ENCODE measurements at regions not wholly inside any gene's neighbourhood (a gene's known extent, or its start where the extent isn't known, plus 50 kb on each side); places are given as distances from the start of the nearest gene placed in this dataset.

DNA sequence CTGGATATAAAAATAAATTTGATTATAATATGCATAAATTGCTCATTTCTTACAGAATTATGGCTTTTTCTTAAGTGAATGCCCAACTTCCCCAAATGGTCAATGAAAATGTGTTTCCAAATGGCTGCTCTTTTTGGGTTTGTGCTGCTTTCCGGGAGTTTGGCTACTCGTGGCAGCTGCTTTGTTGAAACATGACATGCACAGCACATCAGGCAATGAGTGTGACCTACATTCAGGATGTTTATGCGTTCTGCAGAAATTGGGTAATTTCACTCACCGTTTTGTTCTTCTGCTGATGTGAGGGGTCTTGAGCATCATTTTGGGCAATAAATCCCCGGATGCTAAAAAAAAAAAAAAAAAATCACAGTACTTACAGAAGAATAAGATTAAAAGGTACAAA is 825.0 kb upstream of the KLHL29 start:
- H3K27me3 ChIP-seq: no peaks in the 10 kb centered on the region
- Mint-ChIP-seq H3K4me1 (peaks cover 12% of the 10 kb centered on the region), H3K27ac (no peak overlapping the region), H3K36me3 (no peaks in the 10 kb centered on the region), H3K4me3 (no peak overlapping the region), H3K27me3 (ENCODE audit: insufficient read depth, low read depth) (no peaks in the 10 kb centered on the region), H3K9me3 (no peaks in the 10 kb centered on the region)
- H3K4me2 ChIP-seq: no peak overlapping the region
- H3K36me3 ChIP-seq: peaks cover 3% of the 10 kb centered on the region
- H2AFZ ChIP-seq (replicated peaks): no peak overlapping the region
- H3K4me3 ChIP-seq: no peak overlapping the region
- H3K79me2 ChIP-seq (ENCODE audit: low read depth): no peaks in the 10 kb centered on the region
- DNase-seq (ENCODE audit: low spot score): no peak
- peaks cover 64% of the 10 kb centered on the region for H3K4me1 ChIP-seq
- TF ChIP-seq EZH2 (IDR thresholded peaks at IDR 0.05) (no peak), EZH2phosphoT487 (IDR thresholded peaks at IDR 0.05) (no peak)
- TF ChIP-seq, protein P1, sequence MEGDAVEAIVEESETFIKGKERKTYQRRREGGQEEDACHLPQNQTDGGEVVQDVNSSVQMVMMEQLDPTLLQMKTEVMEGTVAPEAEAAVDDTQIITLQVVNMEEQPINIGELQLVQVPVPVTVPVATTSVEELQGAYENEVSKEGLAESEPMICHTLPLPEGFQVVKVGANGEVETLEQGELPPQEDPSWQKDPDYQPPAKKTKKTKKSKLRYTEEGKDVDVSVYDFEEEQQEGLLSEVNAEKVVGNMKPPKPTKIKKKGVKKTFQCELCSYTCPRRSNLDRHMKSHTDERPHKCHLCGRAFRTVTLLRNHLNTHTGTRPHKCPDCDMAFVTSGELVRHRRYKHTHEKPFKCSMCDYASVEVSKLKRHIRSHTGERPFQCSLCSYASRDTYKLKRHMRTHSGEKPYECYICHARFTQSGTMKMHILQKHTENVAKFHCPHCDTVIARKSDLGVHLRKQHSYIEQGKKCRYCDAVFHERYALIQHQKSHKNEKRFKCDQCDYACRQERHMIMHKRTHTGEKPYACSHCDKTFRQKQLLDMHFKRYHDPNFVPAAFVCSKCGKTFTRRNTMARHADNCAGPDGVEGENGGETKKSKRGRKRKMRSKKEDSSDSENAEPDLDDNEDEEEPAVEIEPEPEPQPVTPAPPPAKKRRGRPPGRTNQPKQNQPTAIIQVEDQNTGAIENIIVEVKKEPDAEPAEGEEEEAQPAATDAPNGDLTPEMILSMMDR (IDR thresholded peaks at IDR 0.05): no peak
- H3F3A ChIP-seq (ENCODE audit: low read depth): peaks cover 19% of the 10 kb centered on the region
- H3K27ac ChIP-seq: no peak overlapping the region
- no peaks in the 10 kb centered on the region for H4K20me1 ChIP-seq (ENCODE audit: low read depth)
- no peak overlapping the region for H3K9ac ChIP-seq
- H3K9me3 ChIP-seq (ENCODE audit: low read depth): no peaks in the 10 kb centered on the region

- H3K27ac ChIP-seq: no peak overlapping the region
- Mint-ChIP-seq H3K4me3 (no peak overlapping the region), H3K4me1 (no peaks in the 10 kb centered on the region), H3K27me3 (ENCODE audit: insufficient read depth, low read depth) (no peaks in the 10 kb centered on the region), H3K9me3 (peaks cover 35% of the 10 kb centered on the region), H3K36me3 (peaks cover 14% of the 10 kb centered on the region), H3K27ac (no peak overlapping the region)
- H3K4me3 ChIP-seq: no peak overlapping the region
- H3K9me3 ChIP-seq (ENCODE audit: low read depth): peaks cover 17% of the 10 kb centered on the region
- TF ChIP-seq, protein P1 (IDR thresholded peaks at IDR 0.05): no peak
- TF ChIP-seq EZH2 (IDR thresholded peaks at IDR 0.05) (no peak), EZH2phosphoT487 (IDR thresholded peaks at IDR 0.05) (no peak)
- H3K4me1 ChIP-seq: no peaks in the 10 kb centered on the region
- H3K79me2 ChIP-seq (ENCODE audit: low read depth): no peaks in the 10 kb centered on the region
- H3K36me3 ChIP-seq: no peaks in the 10 kb centered on the region
- H3K4me2 ChIP-seq: no peak overlapping the region
- no peak for DNase-seq (ENCODE audit: low spot score)
- no peak overlapping the region for H3K9ac ChIP-seq
- H3K27me3 ChIP-seq: no peaks in the 10 kb centered on the region
- no peaks in the 10 kb centered on the region for H4K20me1 ChIP-seq (ENCODE audit: low read depth)
- H3F3A ChIP-seq (ENCODE audit: low read depth): no peaks in the 10 kb centered on the region
- no peak overlapping the region for H2AFZ ChIP-seq (replicated peaks)
Observed at GRCh38 chr2:22579341-22579740, 805.6 kb upstream of the KLHL29 start.

DNA sequence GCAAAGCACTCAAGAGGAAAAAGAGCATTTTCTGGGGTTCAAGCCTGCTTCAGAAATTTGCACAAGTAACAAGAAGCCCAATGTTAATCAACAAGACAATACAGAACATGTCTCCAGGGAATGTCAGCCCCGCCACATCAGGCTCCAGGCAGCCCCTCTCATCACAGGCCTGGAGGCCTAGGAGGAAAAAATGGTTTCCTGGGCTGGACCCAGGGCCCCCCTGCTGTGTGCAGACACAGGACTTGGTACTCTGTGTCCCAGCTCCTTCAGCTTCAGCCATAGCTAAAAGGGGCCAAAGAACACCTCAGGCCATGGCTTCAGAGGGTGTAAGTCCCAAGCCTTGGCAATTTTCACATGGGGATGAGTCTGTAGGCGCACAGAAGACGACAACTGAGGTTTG is 802.9 kb upstream of the KLHL29 start:
- Histone ChIP-seq H3K27ac (no peak overlapping the region), H3F3A (ENCODE audit: low read depth) (no peaks in the 10 kb centered on the region), H3K9ac (no peak overlapping the region), H3K9me3 (ENCODE audit: low read depth) (peaks cover 17% of the 10 kb centered on the region), H3K4me3 (no peak overlapping the region), H3K79me2 (ENCODE audit: low read depth) (no peaks in the 10 kb centered on the region), H3K27me3 (no peaks in the 10 kb centered on the region), H3K4me1 (no peaks in the 10 kb centered on the region), H2AFZ (replicated peaks) (no peak overlapping the region), H3K4me2 (no peak overlapping the region), H3K36me3 (no peaks in the 10 kb centered on the region), H4K20me1 (ENCODE audit: low read depth) (no peaks in the 10 kb centered on the region)
- no peak overlapping the region for H3K27ac Mint-ChIP-seq
- H3K27me3 Mint-ChIP-seq (ENCODE audit: insufficient read depth, low read depth): no peaks in the 10 kb centered on the region
- peaks cover 14% of the 10 kb centered on the region for H3K36me3 Mint-ChIP-seq
- no peaks in the 10 kb centered on the region for H3K4me1 Mint-ChIP-seq
- peaks cover 35% of the 10 kb centered on the region for H3K9me3 Mint-ChIP-seq
- TF ChIP-seq, protein P1 (IDR thresholded peaks at IDR 0.05): no peak
- TF ChIP-seq EZH2phosphoT487 (IDR thresholded peaks at IDR 0.05): no peak
- DNase-seq (ENCODE audit: low spot score): no peak
- no peak overlapping the region for H3K4me3 Mint-ChIP-seq
